Gastrocnemius medialis (tissue), 4 donors: ENCODE measurements at regions not wholly inside any gene's neighbourhood (a gene's known extent, or its start where the extent isn't known, plus 50 kb on each side); places are given as distances from the start of the nearest gene placed in this dataset.
"Not testable (repeated sequence)": the region's sequence is repeated elsewhere in the genome, so short reads cannot be mapped to it uniquely, and the experiment has no call there.

Source experiments
- ATAC-seq, 2 donors: fragments of 150-250 bp; one replicate each; pipeline ENCODE4 v1.9.1; 2016
- DNase-seq, 2 donors: peaks; one replicate each; pipeline ENCODE4 v3.0.0-alpha.2; 2019
- H3K27ac ChIP-seq, 4 donors: fragments of 200-600 bp; sonication (generic); 1 replicate in 1 of 4; 2 replicates in 3 of 4; pipeline ENCODE4 v1.5.1; 2016 to 2018; ENCODE audit warnings: mild to moderate bottlenecking in 2 of 4, moderate library complexity in 1 of 4
- H3K27me3 ChIP-seq, 3 donors: fragments of 200-600 bp; sonication (generic) in 2 of 3; 1 replicate in 1 of 3; 2 replicates in 2 of 3; pipeline versions ENCODE4 v1.5.1 to v1.6.0; 2016 to 2019; ENCODE audit warnings: mild to moderate bottlenecking in 1 of 3, moderate library complexity in 1 of 3
- H3K36me3 ChIP-seq, 2 donors: fragments of 200-600 bp; sonication (generic) in 1 of 2; one replicate each; pipeline ENCODE4 v1.5.1; 2017 to 2018
- H3K4me1 ChIP-seq, 2 donors: fragments of 200-600 bp; sonication (generic) in 1 of 2; one replicate each; pipeline ENCODE4 v1.5.1; 2016 to 2017; ENCODE audit warnings: mild to moderate bottlenecking in 2 of 2
- H3K4me3 ChIP-seq, 4 donors: fragments of 200-600 bp; sonication (generic) in 3 of 4; 1 replicate in 1 of 4; 2 replicates in 3 of 4; pipeline ENCODE4 v1.5.1; 2016 to 2019; ENCODE audit warnings: mild to moderate bottlenecking in 2 of 4
- H3K9me3 ChIP-seq, 3 donors: fragments of 200-600 bp; sonication (generic) in 2 of 3; 1 replicate in 1 of 3; 2 replicates in 2 of 3; pipeline ENCODE4 v1.5.1; 2016 to 2019
- POLR2A ChIP-seq, 2 donors: fragments of 450-650 bp; IDR thresholded peaks; one replicate each; pipeline ENCODE4 v1.6.1; 2017; ENCODE audit warnings: antibody characterized with exemption in 2 of 2, mild to moderate bottlenecking in 2 of 2, moderate library complexity in 2 of 2
- in situ Hi-C, 4 donors: fragments of 200-750 bp; cut with MboI; loops; one replicate each; pipeline versions ENCODE4 v1.15.0 to v1.8.0; 2017; ENCODE audit warnings: low sequenced_read_pairs in 4 of 4
- intact Hi-C: fragments of 100-400 bp; cut with DNase I; formaldehyde crosslinking; loops from one replicate; pipeline ENCODE4 v1.15.1; 2023; ENCODE audit warnings: low total_unique reads
- TF ChIP-seq, protein P1 (sequence below), 5 experiments: fragments of 450-650 bp in 3 of 5; fragments of 200-600 bp in 2 of 5; sonication (generic) in 2 of 5; IDR thresholded peaks in 4 of 5; conservative IDR thresholded peaks in 1 of 5; 1 replicate in 4 of 5; 2 replicates in 1 of 5; pipeline ENCODE4 v1.5.1; 2016 to 2019; ENCODE audit warnings: antibody characterized with exemption in 5 of 5, mild to moderate bottlenecking in 3 of 5, moderate library complexity in 3 of 5

DNA sequence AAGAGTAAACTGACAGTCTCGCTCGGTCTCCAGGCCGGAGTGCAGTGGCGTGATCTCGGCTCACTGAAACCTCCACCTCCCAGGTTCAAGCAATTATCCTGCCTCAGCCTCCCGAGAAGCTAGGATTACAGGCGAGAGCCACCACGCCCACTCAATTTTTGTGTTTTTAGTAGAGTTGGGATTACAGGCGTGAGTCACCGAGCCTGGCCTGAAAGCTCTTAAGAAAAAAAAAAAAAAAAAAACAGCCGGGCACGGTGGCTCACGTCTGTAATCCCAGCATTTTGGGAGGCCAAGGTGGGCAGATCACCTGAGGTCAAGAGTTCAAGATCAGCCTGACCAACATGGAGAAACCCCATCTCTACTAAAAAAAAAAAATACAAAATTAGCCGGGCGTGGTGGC lies 55.3 kb upstream of the THOC2 start:
- intact Hi-C loops, result not testable (repeated sequence)

DNA sequence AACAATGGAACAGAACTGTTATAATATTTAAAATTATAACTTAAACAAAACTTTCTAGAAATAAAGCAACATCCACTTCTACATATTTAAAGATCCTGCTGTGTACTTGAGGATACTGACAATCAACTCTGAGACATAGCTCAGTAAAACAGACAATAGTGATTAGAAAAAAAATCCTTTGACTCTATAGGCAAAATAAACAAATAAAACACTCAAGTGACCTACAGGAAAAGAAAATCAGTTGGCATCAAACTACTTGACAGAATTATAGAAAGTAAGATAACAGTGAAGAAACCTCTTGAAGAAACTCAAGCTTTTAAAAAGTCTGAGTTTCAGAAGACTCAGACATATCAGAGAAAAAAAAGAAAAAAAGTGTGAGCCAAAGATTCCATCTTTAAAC lies 55.9 kb upstream of the THOC2 start:
- ATAC-seq (no peak), DNase-seq (no peak)
- Histone ChIP-seq H3K27me3 (no peaks in the 10 kb centered on the region), H3K9me3 (no peaks in the 10 kb centered on the region), H3K4me1 (no peaks in the 10 kb centered on the region), H3K36me3 (no peaks in the 10 kb centered on the region), H3K27ac (no peak overlapping the region), H3K4me3 (no peak overlapping the region)
- in situ Hi-C loops (loop anchor here in 1 of 4 donors (25.0 kb wide), 1 partner anchor 101 kb away; no protein-coding TSS in a partner anchor), intact Hi-C loops (no loop called here)
- no peak for TF ChIP-seq POLR2A (IDR thresholded peaks at IDR 0.05)
- TF ChIP-seq, protein P1, sequence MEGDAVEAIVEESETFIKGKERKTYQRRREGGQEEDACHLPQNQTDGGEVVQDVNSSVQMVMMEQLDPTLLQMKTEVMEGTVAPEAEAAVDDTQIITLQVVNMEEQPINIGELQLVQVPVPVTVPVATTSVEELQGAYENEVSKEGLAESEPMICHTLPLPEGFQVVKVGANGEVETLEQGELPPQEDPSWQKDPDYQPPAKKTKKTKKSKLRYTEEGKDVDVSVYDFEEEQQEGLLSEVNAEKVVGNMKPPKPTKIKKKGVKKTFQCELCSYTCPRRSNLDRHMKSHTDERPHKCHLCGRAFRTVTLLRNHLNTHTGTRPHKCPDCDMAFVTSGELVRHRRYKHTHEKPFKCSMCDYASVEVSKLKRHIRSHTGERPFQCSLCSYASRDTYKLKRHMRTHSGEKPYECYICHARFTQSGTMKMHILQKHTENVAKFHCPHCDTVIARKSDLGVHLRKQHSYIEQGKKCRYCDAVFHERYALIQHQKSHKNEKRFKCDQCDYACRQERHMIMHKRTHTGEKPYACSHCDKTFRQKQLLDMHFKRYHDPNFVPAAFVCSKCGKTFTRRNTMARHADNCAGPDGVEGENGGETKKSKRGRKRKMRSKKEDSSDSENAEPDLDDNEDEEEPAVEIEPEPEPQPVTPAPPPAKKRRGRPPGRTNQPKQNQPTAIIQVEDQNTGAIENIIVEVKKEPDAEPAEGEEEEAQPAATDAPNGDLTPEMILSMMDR (IDR thresholded peaks at IDR 0.05 in 4 of 5, conservative IDR thresholded peaks at IDR 0.05 in 1 of 5), result no peak

More for the DNA sequence above, 55.3 kb upstream of the THOC2 start:
- in situ Hi-C loops, result loop anchor here in 1 of 4 donors (25.0 kb wide), 1 partner anchor 101 kb away; no protein-coding TSS in a partner anchor
- not testable (repeated sequence) for DNase-seq, H3K27ac ChIP-seq, H3K27me3 ChIP-seq, H3K9me3 ChIP-seq, H3K36me3 ChIP-seq, H3K4me1 ChIP-seq, H3K4me3 ChIP-seq, ATAC-seq

DNA sequence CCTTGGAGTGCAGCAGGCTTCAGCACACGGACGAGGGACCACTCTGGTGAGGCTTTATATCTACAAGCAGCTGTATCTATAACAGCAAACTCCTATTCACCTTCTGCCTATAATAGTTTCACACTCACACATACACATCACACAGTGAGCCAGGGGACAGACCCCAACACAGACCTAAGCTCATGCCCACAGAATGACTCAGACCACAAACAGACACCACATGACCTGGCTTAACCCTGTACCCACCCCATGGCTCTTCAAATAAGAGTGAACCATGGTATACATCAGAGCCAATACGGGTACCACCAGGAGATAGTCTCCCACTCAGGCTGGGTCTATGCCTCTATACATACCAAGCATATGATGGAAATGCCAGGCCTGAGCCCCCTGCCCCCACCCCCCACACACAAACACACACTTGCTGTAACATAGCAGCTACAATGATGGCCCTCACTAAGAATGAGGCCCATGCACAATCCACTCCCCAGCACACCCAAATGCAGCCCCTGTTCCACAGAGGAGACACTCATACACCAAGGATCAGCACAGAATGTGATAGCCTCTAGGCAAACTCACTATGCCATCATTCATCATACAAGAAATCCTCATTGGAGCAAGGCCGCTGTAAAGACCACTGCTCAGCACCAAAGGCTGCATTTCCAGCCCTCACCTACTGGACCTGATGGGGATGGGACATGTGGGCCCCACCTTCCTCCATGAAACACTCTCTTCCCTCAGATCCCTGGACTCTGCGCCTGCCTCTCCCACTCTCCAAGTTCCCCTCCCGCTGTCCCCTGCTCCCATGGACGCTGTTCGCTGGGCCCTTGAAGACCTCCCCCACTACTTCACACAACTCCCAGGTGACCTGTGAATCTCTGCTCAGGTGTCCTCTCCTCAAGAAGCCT lies 62.1 kb upstream of the XIAP start:
- no peak for ATAC-seq
- in situ Hi-C loops, result loop anchor here in 1 of 4 donors (25.0 kb wide), 1 partner anchor 110 kb away; no protein-coding TSS in a partner anchor
- H3K9me3 ChIP-seq, result no peaks in the 10 kb centered on the region
- H3K27me3 ChIP-seq, result no peaks in the 10 kb centered on the region
- H3K4me1 ChIP-seq, result no peaks in the 10 kb centered on the region
- H3K27ac ChIP-seq, result no peak overlapping the region
- TF ChIP-seq, protein P1 (IDR thresholded peaks at IDR 0.05 in 4 of 5, conservative IDR thresholded peaks at IDR 0.05 in 1 of 5), result no peak
- TF ChIP-seq POLR2A (IDR thresholded peaks at IDR 0.05), result no peak
- no peaks in the 10 kb centered on the region for H3K36me3 ChIP-seq
- no peak overlapping the region for H3K4me3 ChIP-seq
- intact Hi-C loops, result no loop called here
- DNase-seq, result no peak

DNA sequence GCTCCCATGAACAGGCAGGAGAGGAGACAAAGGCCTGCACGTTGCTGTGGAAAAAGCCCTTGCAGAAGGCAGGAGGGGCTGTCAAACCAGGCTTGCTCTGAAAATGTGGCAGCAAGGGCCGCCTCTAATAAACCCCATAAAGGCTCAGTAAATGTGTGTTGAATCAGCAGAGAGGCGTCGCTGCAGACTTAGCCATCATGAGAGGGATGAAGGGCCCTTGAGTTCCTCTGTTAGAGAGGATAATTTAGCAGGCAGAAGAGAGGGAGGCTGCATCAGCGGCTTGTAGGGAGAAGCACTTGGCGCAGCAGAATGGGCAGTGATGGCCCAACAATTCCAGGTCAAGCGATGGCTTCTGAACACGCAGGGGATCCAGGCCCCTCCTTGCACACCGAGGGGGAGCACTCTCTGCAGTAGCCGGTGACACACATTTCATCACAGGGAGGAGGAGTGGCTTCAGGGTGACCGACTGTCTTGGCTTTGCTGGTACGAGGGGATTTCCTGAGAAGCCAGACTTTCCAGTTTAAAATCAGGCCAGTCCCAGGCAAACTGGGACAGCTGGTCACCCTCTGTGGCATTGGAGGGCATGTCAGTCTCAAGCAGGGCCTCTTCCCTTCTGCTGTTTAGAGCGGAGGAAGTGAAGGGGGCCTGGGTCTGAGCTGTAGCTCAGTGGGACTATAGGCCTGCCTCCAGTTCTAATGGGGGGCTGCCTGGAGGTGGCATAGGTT lies 61.0 kb upstream of the XIAP start:
- DNase-seq, H3K4me1 ChIP-seq, H3K4me3 ChIP-seq, H3K27ac ChIP-seq, intact Hi-C loops, ATAC-seq, H3K36me3 ChIP-seq, H3K27me3 ChIP-seq, H3K9me3 ChIP-seq: not testable (repeated sequence)
- in situ Hi-C loops, result loop anchor here in 1 of 4 donors (25.0 kb wide), 1 partner anchor 112 kb away; no protein-coding TSS in a partner anchor

DNA sequence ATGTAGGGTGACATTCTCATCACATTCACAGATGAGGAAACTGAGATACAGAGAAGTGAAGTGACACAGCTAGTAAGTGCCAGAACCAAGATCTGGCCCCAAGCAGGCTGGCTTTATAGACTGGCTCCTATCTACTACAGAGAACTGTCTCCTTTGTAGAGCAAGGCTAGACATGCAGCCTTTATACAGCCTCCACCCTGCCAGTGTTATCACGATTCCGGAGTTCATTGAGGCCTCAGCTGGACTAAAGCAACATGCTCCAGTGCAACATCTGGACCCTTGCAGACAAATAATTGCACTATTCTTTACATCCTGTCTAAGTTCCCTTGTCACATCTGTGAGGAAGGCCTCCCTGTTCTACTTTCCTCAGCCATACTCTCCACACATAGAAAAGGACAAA lies 58.0 kb upstream of the XIAP start:
- DNase-seq (no peak), ATAC-seq (no peak)
- in situ Hi-C loops, result no loop called here
- no peak overlapping the region for H3K4me3 ChIP-seq
- H3K27ac ChIP-seq, result no peak overlapping the region
- no peaks in the 10 kb centered on the region for H3K36me3 ChIP-seq
- TF ChIP-seq, protein P1 (IDR thresholded peaks at IDR 0.05 in 4 of 5, conservative IDR thresholded peaks at IDR 0.05 in 1 of 5), result no peak
- no peak for TF ChIP-seq POLR2A (IDR thresholded peaks at IDR 0.05)
- H3K4me1 ChIP-seq, result no peaks in the 10 kb centered on the region
- no peaks in the 10 kb centered on the region for H3K9me3 ChIP-seq
- intact Hi-C loops, result no loop called here
- no peaks in the 10 kb centered on the region for H3K27me3 ChIP-seq
